NCI-H146 treated with DMSO at 0.1 percent for 48 hours (cell line): ENCODE measurements at regions not wholly inside any gene's neighbourhood (a gene's known extent, or its start where the extent isn't known, plus 50 kb on each side); places are given as distances from the start of the nearest gene placed in this dataset.
"Not testable (repeated sequence)": the region's sequence is repeated elsewhere in the genome, so short reads cannot be mapped to it uniquely, and the experiment has no call there.

Source experiments
- DNase-seq: peaks from one replicate; lab custom pipeline; 2025; ENCODE audit not compliant: unreplicated experiment; lab: John Stamatoyannopoulos, UW

GRCh38 chr3:166118049-166118448 is 280.8 kb upstream of the BCHE start:
- DNase-seq, result no peak

- DNase-seq, result no peak
These were observed 277.2 kb upstream of the BCHE start for GRCh38 chr3:166114448-166114847.

- DNase-seq, result no peak
These were observed 274.3 kb upstream of the BCHE start for GRCh38 chr3:166111562-166111961.

- no peak for DNase-seq
These were observed 272.9 kb upstream of the BCHE start for GRCh38 chr3:166110102-166110501.

- peak; percentile 98 for DNase-seq
These were observed 267.7 kb upstream of the BCHE start for GRCh38 chr3:166104938-166105337.

GRCh38 chr3:166100730-166101129 is 263.5 kb upstream of the BCHE start:
- no peak for DNase-seq

- DNase-seq, result no peak
These were observed 252.4 kb upstream of the BCHE start for GRCh38 chr3:166089575-166089974.

- DNase-seq, result no peak
These were observed 248.1 kb upstream of the BCHE start for GRCh38 chr3:166085164-166085856.

- DNase-seq, result no peak
These were observed 242.9 kb upstream of the BCHE start for GRCh38 chr3:166080096-166080495.

GRCh38 chr3:166071831-166072230 is 234.6 kb upstream of the BCHE start:
- no peak for DNase-seq

- DNase-seq, result no peak
These were observed 227.3 kb upstream of the BCHE start for GRCh38 chr3:166064476-166064875.

- no peak for DNase-seq
These were observed 223.7 kb upstream of the BCHE start for GRCh38 chr3:166060789-166061479.

GRCh38 chr3:166052440-166052839 is 215.2 kb upstream of the BCHE start:
- DNase-seq, result no peak

- no peak for DNase-seq
These were observed 192.3 kb upstream of the BCHE start for GRCh38 chr3:166029507-166029906.

GRCh38 chr3:166013073-166013679 is 176.0 kb upstream of the BCHE start:
- DNase-seq, result peak; percentile 58

- DNase-seq, result no peak
These were observed 174.5 kb upstream of the BCHE start for GRCh38 chr3:166011771-166012170.

GRCh38 chr3:166005126-166005525 is 167.9 kb upstream of the BCHE start:
- DNase-seq, result no peak

GRCh38 chr3:165994293-165994692 is 157.1 kb upstream of the BCHE start:
- DNase-seq, result no peak

GRCh38 chr3:165984589-165984988 is 147.4 kb upstream of the BCHE start:
- DNase-seq, result no peak

- no peak for DNase-seq
These were observed 146.1 kb upstream of the BCHE start for GRCh38 chr3:165983284-165983683.

GRCh38 chr3:165981318-165981717 is 144.1 kb upstream of the BCHE start:
- no peak for DNase-seq

- DNase-seq, result not testable (repeated sequence)
These were observed 123.6 kb upstream of the BCHE start for GRCh38 chr3:165960825-165961224.
